ENCODE measurements at regions not wholly inside any gene's neighbourhood (a gene's known extent, or its start where the extent isn't known, plus 50 kb on each side); places are given as distances from the start of the nearest gene placed in this dataset.

DNA sequence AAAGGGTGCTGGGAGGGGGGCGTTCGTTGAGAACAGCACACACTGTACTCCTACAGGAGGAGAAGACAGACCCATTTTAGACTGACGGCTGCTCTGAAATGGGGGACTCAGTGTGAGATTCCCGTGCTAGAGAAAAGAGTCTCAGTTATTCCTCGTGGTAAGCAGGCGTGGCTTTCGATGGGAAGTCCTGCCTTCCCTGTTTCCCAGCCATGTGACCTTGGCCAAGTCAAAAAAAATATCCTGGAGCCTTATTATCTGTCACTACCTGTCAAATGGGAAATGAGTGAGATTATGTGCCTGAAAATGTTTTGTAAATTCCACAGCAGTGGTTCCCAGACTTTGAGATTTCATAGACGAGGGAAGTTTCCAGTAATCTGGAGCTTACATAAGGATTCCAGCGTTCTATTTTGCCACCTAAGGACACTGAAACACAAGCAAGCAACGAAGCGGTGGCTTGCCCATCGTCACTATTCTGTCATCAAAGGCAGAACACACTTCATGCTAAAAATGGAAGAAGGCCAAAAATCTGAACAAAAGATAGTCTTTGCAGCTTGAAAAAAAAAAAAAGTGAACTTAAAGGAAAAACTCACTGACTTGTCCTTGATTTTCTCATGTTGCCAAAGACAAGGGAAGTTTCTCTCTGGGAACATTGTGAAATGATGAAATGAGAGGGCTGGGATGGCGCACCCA is 253.4 kb upstream of the RPL38 start:
- TF ChIP-seq ZNF572 (CRISPR knock-in tag; IDR thresholded peaks at IDR 0.05), result no peak
- TF ChIP-seq, protein P1, sequence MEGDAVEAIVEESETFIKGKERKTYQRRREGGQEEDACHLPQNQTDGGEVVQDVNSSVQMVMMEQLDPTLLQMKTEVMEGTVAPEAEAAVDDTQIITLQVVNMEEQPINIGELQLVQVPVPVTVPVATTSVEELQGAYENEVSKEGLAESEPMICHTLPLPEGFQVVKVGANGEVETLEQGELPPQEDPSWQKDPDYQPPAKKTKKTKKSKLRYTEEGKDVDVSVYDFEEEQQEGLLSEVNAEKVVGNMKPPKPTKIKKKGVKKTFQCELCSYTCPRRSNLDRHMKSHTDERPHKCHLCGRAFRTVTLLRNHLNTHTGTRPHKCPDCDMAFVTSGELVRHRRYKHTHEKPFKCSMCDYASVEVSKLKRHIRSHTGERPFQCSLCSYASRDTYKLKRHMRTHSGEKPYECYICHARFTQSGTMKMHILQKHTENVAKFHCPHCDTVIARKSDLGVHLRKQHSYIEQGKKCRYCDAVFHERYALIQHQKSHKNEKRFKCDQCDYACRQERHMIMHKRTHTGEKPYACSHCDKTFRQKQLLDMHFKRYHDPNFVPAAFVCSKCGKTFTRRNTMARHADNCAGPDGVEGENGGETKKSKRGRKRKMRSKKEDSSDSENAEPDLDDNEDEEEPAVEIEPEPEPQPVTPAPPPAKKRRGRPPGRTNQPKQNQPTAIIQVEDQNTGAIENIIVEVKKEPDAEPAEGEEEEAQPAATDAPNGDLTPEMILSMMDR (CRISPR knock-in tag; IDR thresholded peaks at IDR 0.05), result no peak
- TF ChIP-seq ERF (CRISPR knock-in tag; IDR thresholded peaks at IDR 0.05), result no peak
- no peak for TF ChIP-seq POLR2AphosphoS5 (IDR thresholded peaks at IDR 0.05; ENCODE audit: low read depth, low read length)
- TF ChIP-seq EP300 (IDR thresholded peaks at IDR 0.05; ENCODE audit: low read depth in 2 of 2, low read length in 2 of 2), result no peak
- no peak for TF ChIP-seq EP300 (CRISPR knock-in tag; IDR thresholded peaks at IDR 0.05; ENCODE audit: borderline replicate concordance)
- TF ChIP-seq, protein P2, sequence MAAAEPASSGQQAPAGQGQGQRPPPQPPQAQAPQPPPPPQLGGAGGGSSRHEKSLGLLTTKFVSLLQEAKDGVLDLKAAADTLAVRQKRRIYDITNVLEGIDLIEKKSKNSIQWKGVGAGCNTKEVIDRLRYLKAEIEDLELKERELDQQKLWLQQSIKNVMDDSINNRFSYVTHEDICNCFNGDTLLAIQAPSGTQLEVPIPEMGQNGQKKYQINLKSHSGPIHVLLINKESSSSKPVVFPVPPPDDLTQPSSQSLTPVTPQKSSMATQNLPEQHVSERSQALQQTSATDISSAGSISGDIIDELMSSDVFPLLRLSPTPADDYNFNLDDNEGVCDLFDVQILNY (CRISPR knock-in tag; conservative IDR thresholded peaks at IDR 0.05), result no peak
- no peak for TF ChIP-seq CENPX (CRISPR knock-in tag; IDR thresholded peaks at IDR 0.05)
- TF ChIP-seq, protein P3, sequence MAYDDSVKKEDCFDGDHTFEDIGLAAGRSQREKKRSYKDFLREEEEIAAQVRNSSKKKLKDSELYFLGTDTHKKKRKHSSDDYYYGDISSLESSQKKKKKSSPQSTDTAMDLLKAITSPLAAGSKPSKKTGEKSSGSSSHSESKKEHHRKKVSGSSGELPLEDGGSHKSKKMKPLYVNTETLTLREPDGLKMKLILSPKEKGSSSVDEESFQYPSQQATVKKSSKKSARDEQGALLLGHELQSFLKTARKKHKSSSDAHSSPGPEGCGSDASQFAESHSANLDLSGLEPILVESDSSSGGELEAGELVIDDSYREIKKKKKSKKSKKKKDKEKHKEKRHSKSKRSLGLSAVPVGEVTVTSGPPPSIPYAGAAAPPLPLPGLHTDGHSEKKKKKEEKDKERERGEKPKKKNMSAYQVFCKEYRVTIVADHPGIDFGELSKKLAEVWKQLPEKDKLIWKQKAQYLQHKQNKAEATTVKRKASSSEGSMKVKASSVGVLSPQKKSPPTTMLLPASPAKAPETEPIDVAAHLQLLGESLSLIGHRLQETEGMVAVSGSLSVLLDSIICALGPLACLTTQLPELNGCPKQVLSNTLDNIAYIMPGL (CRISPR knock-in tag; IDR thresholded peaks at IDR 0.05; ENCODE audit: borderline replicate concordance in 1 of 2, low read depth in 1 of 2), result no peak
- TF ChIP-seq, protein P4, sequence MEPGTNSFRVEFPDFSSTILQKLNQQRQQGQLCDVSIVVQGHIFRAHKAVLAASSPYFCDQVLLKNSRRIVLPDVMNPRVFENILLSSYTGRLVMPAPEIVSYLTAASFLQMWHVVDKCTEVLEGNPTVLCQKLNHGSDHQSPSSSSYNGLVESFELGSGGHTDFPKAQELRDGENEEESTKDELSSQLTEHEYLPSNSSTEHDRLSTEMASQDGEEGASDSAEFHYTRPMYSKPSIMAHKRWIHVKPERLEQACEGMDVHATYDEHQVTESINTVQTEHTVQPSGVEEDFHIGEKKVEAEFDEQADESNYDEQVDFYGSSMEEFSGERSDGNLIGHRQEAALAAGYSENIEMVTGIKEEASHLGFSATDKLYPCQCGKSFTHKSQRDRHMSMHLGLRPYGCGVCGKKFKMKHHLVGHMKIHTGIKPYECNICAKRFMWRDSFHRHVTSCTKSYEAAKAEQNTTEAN (CRISPR knock-in tag; conservative IDR thresholded peaks at IDR 0.05), result no peak
- TF ChIP-seq RBFOX2 (IDR thresholded peaks at IDR 0.05; ENCODE audit: low read depth, low read length), result no peak
- TF ChIP-seq SRSF9 (IDR thresholded peaks at IDR 0.05; ENCODE audit: borderline replicate concordance, insufficient read depth, low read depth, low read length, poor library complexity, severe bottlenecking), result no peak

Measured in HepG2 (cell line).